ENCODE measurements at regions not wholly inside any gene's neighbourhood (a gene's known extent, or its start where the extent isn't known, plus 50 kb on each side); places are given as distances from the start of the nearest gene placed in this dataset.

GRCh38 chr21:34008618-34009017, 64.8 kb upstream of the MRPS6 start:
- no peak for TF ChIP-seq POLR2A (IDR thresholded peaks at IDR 0.05)
- TF ChIP-seq, protein P1, sequence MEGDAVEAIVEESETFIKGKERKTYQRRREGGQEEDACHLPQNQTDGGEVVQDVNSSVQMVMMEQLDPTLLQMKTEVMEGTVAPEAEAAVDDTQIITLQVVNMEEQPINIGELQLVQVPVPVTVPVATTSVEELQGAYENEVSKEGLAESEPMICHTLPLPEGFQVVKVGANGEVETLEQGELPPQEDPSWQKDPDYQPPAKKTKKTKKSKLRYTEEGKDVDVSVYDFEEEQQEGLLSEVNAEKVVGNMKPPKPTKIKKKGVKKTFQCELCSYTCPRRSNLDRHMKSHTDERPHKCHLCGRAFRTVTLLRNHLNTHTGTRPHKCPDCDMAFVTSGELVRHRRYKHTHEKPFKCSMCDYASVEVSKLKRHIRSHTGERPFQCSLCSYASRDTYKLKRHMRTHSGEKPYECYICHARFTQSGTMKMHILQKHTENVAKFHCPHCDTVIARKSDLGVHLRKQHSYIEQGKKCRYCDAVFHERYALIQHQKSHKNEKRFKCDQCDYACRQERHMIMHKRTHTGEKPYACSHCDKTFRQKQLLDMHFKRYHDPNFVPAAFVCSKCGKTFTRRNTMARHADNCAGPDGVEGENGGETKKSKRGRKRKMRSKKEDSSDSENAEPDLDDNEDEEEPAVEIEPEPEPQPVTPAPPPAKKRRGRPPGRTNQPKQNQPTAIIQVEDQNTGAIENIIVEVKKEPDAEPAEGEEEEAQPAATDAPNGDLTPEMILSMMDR (IDR thresholded peaks at IDR 0.05): no peak
